Astrocyte of the cerebellum (primary cell): ENCODE measurements at regions not wholly inside any gene's neighbourhood (a gene's known extent, or its start where the extent isn't known, plus 50 kb on each side); places are given as distances from the start of the nearest gene placed in this dataset.

Experiments used
- DNase-seq: peaks from one replicate; pipeline ENCODE4 v3.0.0-alpha.2; 2011; ENCODE audit warnings: low read depth
- H3K4me3 ChIP-seq: 2 replicates; pipeline ENCODE4 v1.5.1; 2011; ENCODE audit warnings: mild to moderate bottlenecking, low read depth, low read length, moderate library complexity
- CTCF ChIP-seq: IDR thresholded peaks from 2 replicates; pipeline ENCODE4 v1.5.1; 2012; ENCODE audit warnings: low read length, low read depth, moderate library complexity, mild to moderate bottlenecking; ENCODE audit errors: missing control alignments
- in situ Hi-C: cut with HindIII; loops from 2 replicates; pipeline ENCODE4 v1.10.0; 2017; ENCODE audit warnings: low sequenced_read_pairs

GRCh38 chr3:78221796-78222195 lies 1181.9 kb downstream of the ROBO2 start:
- no peak overlapping the region for H3K4me3 ChIP-seq
- in situ Hi-C loops: loop anchor here (25.0 kb wide), 1 partner anchor 1209 kb away; no protein-coding TSS in a partner anchor
- TF ChIP-seq CTCF: no peak
- no peak for DNase-seq

- no peak overlapping the region for H3K4me3 ChIP-seq
- no peak for DNase-seq
- no peak for TF ChIP-seq CTCF
- in situ Hi-C loops: no loop called here
Observed at GRCh38 chr3:78235841-78236240, 1195.9 kb downstream of the ROBO2 start.

GRCh38 chr3:78238811-78239210 lies 1198.9 kb downstream of the ROBO2 start:
- no peak for TF ChIP-seq CTCF
- no peak for DNase-seq
- no peak overlapping the region for H3K4me3 ChIP-seq
- in situ Hi-C loops: no loop called here

GRCh38 chr3:78242724-78243123 lies 1202.8 kb downstream of the ROBO2 start:
- in situ Hi-C loops: no loop called here
- no peak for DNase-seq
- TF ChIP-seq CTCF: no peak
- H3K4me3 ChIP-seq: no peak overlapping the region

- DNase-seq: no peak
- in situ Hi-C loops: no loop called here
- no peak overlapping the region for H3K4me3 ChIP-seq
- TF ChIP-seq CTCF: no peak
Observed at GRCh38 chr3:78244136-78244535, 1204.2 kb downstream of the ROBO2 start.

- TF ChIP-seq CTCF: no peak
- H3K4me3 ChIP-seq: no peak overlapping the region
- DNase-seq: no peak
- in situ Hi-C loops: no loop called here
Observed at GRCh38 chr3:78249294-78249693, 1209.4 kb downstream of the ROBO2 start.

- no peak for DNase-seq
- no peak overlapping the region for H3K4me3 ChIP-seq
- in situ Hi-C loops: no loop called here
- TF ChIP-seq CTCF: no peak
Observed at GRCh38 chr3:78253860-78254259, 1214.0 kb downstream of the ROBO2 start.
